ENCODE measurements at regions not wholly inside any gene's neighbourhood (a gene's known extent, or its start where the extent isn't known, plus 50 kb on each side); places are given as distances from the start of the nearest gene placed in this dataset.
"Not testable (repeated sequence)": the region's sequence is repeated elsewhere in the genome, so short reads cannot be mapped to it uniquely, and the experiment has no call there.

GRCh38 chr10:131027256-131027655, 284.3 kb downstream of the TCERG1L start:
- DNase-seq = no peak
- Mint-ChIP-seq H3K9me3 (no peaks in the 10 kb centered on the region), H3K36me3 (no peaks in the 10 kb centered on the region), H3K27me3 (no peaks in the 10 kb centered on the region), H3K4me3 (no peak overlapping the region), H3K4me1 (no peaks in the 10 kb centered on the region), H3K27ac (no peak overlapping the region)
- CTCF ChIA-PET = no interaction called here

- Mint-ChIP-seq H3K4me1 (no peaks in the 10 kb centered on the region), H3K27me3 (peaks cover 4% of the 10 kb centered on the region), H3K4me3 (no peak overlapping the region), H3K9me3 (no peaks in the 10 kb centered on the region), H3K27ac (no peak overlapping the region), H3K36me3 (no peaks in the 10 kb centered on the region)
- no peak for DNase-seq
- CTCF ChIA-PET = no interaction called here
Observed at GRCh38 chr10:131031346-131031745, 280.2 kb downstream of the TCERG1L start.

- no peak overlapping the region for H3K4me3 Mint-ChIP-seq
- CTCF ChIA-PET = no interaction called here
- no peak for DNase-seq
Observed at GRCh38 chr10:131032329-131033165, 279.0 kb downstream of the TCERG1L start.

GRCh38 chr10:131033166-131034085, 278.1 kb downstream of the TCERG1L start:
- Mint-ChIP-seq H3K4me1 (no peaks in the 10 kb centered on the region), H3K4me3 (no peak overlapping the region), H3K36me3 (no peaks in the 10 kb centered on the region), H3K27ac (no peak overlapping the region), H3K27me3 (peaks cover 4% of the 10 kb centered on the region), H3K9me3 (peaks cover 3% of the 10 kb centered on the region)
- no peak for DNase-seq
- CTCF ChIA-PET = no interaction called here

More at GRCh38 chr10:131032329-131033165, 279.0 kb downstream of the TCERG1L start:
- Mint-ChIP-seq H3K36me3 (no peaks in the 10 kb centered on the region), H3K9me3 (peaks cover 3% of the 10 kb centered on the region), H3K27me3 (peaks cover 4% of the 10 kb centered on the region), H3K4me1 (no peaks in the 10 kb centered on the region), H3K27ac (no peak overlapping the region)

GRCh38 chr10:131034451-131034850, 277.1 kb downstream of the TCERG1L start:
- Mint-ChIP-seq H3K4me1 (no peaks in the 10 kb centered on the region), H3K27me3 (peaks cover 4% of the 10 kb centered on the region), H3K36me3 (no peaks in the 10 kb centered on the region), H3K9me3 (peaks cover 3% of the 10 kb centered on the region), H3K27ac (no peak overlapping the region), H3K4me3 (no peak overlapping the region)
- DNase-seq = no peak
- CTCF ChIA-PET = no interaction called here

GRCh38 chr10:131035779-131036178, 275.7 kb downstream of the TCERG1L start:
- CTCF ChIA-PET = no interaction called here

GRCh38 chr10:131038056-131038455, 273.5 kb downstream of the TCERG1L start:
- CTCF ChIA-PET = no interaction called here
- Mint-ChIP-seq H3K27me3 (peaks cover 4% of the 10 kb centered on the region), H3K9me3 (peaks cover 3% of the 10 kb centered on the region), H3K36me3 (no peaks in the 10 kb centered on the region), H3K4me1 (no peaks in the 10 kb centered on the region), H3K27ac (no peak overlapping the region), H3K4me3 (no peak overlapping the region)
- DNase-seq = no peak

More at GRCh38 chr10:131035779-131036178, 275.7 kb downstream of the TCERG1L start:
- Mint-ChIP-seq H3K27me3 (peaks cover 4% of the 10 kb centered on the region), H3K36me3 (no peaks in the 10 kb centered on the region), H3K9me3 (peaks cover 3% of the 10 kb centered on the region), H3K27ac (no peak overlapping the region), H3K4me3 (no peak overlapping the region), H3K4me1 (no peaks in the 10 kb centered on the region)
- no peak for DNase-seq

GRCh38 chr10:131041031-131041430, 270.5 kb downstream of the TCERG1L start:
- Mint-ChIP-seq H3K36me3 (no peaks in the 10 kb centered on the region), H3K4me1 (no peaks in the 10 kb centered on the region), H3K9me3 (peaks cover 3% of the 10 kb centered on the region), H3K27me3 (peaks cover 1% of the 10 kb centered on the region), H3K27ac (no peak overlapping the region), H3K4me3 (no peak overlapping the region)
- DNase-seq = no peak
- CTCF ChIA-PET = no interaction called here

GRCh38 chr10:131041441-131041840, 270.1 kb downstream of the TCERG1L start:
- H3K4me3 Mint-ChIP-seq = no peak overlapping the region
- H3K27ac Mint-ChIP-seq = no peak overlapping the region
- H3K36me3 Mint-ChIP-seq = no peaks in the 10 kb centered on the region
- CTCF ChIA-PET = no interaction called here
- H3K9me3 Mint-ChIP-seq = peaks cover 3% of the 10 kb centered on the region
- H3K4me1 Mint-ChIP-seq = no peaks in the 10 kb centered on the region
- no peak for DNase-seq
- H3K27me3 Mint-ChIP-seq = no peaks in the 10 kb centered on the region

GRCh38 chr10:131042015-131042414, 269.5 kb downstream of the TCERG1L start:
- DNase-seq, H3K27ac Mint-ChIP-seq, H3K36me3 Mint-ChIP-seq, H3K4me3 Mint-ChIP-seq, CTCF ChIA-PET, H3K9me3 Mint-ChIP-seq, H3K27me3 Mint-ChIP-seq, H3K4me1 Mint-ChIP-seq: not testable (repeated sequence)

Data from activated naive CD4-positive, alpha-beta T cell treated with anti-CD3 and anti-CD28 coated beads, Interleukin-2, amount 10 ng/mL, durations not matched to agents 7 days and 5 days (primary cell).